ENCODE measurements at regions not wholly inside any gene's neighbourhood (a gene's known extent, or its start where the extent isn't known, plus 50 kb on each side); places are given as distances from the start of the nearest gene placed in this dataset.

GRCh38 chr5:125551246-125551645 is 804.8 kb upstream of the ZNF608 start:
- H3K27ac Mint-ChIP-seq, result no peak overlapping the region
- H3K4me3 Mint-ChIP-seq (ENCODE audit: low read depth), result no peak overlapping the region
- peaks cover 14% of the 10 kb centered on the region for H3K4me1 Mint-ChIP-seq (ENCODE audit: low read depth)
- H3K36me3 Mint-ChIP-seq (ENCODE audit: insufficient read depth), result no peaks in the 10 kb centered on the region
- H3K27me3 Mint-ChIP-seq, result no peaks in the 10 kb centered on the region
- no peaks in the 10 kb centered on the region for H3K9me3 Mint-ChIP-seq (ENCODE audit: low read depth)
- no peak for DNase-seq (ENCODE audit: low spot score, unreplicated experiment)
- TF ChIP-seq CTCF (IDR thresholded peaks at IDR 0.05; ENCODE audit: unreplicated experiment), result no peak

- H3K4me3 Mint-ChIP-seq (ENCODE audit: low read depth), result no peak overlapping the region
- H3K27ac Mint-ChIP-seq, result no peak overlapping the region
- H3K27me3 Mint-ChIP-seq, result no peaks in the 10 kb centered on the region
- no peak for TF ChIP-seq CTCF (IDR thresholded peaks at IDR 0.05; ENCODE audit: unreplicated experiment)
- DNase-seq (ENCODE audit: low spot score, unreplicated experiment), result no peak
- no peaks in the 10 kb centered on the region for H3K9me3 Mint-ChIP-seq (ENCODE audit: low read depth)
- peaks cover 14% of the 10 kb centered on the region for H3K4me1 Mint-ChIP-seq (ENCODE audit: low read depth)
- no peaks in the 10 kb centered on the region for H3K36me3 Mint-ChIP-seq (ENCODE audit: insufficient read depth)
Measured at GRCh38 chr5:125551797-125552196, 805.4 kb upstream of the ZNF608 start.

GRCh38 chr5:125552486-125552885 is 806.0 kb upstream of the ZNF608 start:
- H3K4me1 Mint-ChIP-seq (ENCODE audit: low read depth), result peaks cover 14% of the 10 kb centered on the region
- H3K27me3 Mint-ChIP-seq, result no peaks in the 10 kb centered on the region
- no peaks in the 10 kb centered on the region for H3K9me3 Mint-ChIP-seq (ENCODE audit: low read depth)
- H3K36me3 Mint-ChIP-seq (ENCODE audit: insufficient read depth), result no peaks in the 10 kb centered on the region
- no peak for DNase-seq (ENCODE audit: low spot score, unreplicated experiment)
- H3K4me3 Mint-ChIP-seq (ENCODE audit: low read depth), result no peak overlapping the region
- H3K27ac Mint-ChIP-seq, result no peak overlapping the region
- no peak for TF ChIP-seq CTCF (IDR thresholded peaks at IDR 0.05; ENCODE audit: unreplicated experiment)

- TF ChIP-seq CTCF (IDR thresholded peaks at IDR 0.05; ENCODE audit: unreplicated experiment), result no peak
- H3K9me3 Mint-ChIP-seq (ENCODE audit: low read depth), result no peaks in the 10 kb centered on the region
- H3K27me3 Mint-ChIP-seq, result no peaks in the 10 kb centered on the region
- no peaks in the 10 kb centered on the region for H3K36me3 Mint-ChIP-seq (ENCODE audit: insufficient read depth)
- H3K4me1 Mint-ChIP-seq (ENCODE audit: low read depth), result peaks cover 24% of the 10 kb centered on the region
- DNase-seq (ENCODE audit: low spot score, unreplicated experiment), result no peak
- H3K27ac Mint-ChIP-seq, result no peak overlapping the region
- H3K4me3 Mint-ChIP-seq (ENCODE audit: low read depth), result no peak overlapping the region
Measured at GRCh38 chr5:125554355-125554754, 807.9 kb upstream of the ZNF608 start.

GRCh38 chr5:125555591-125555990 is 809.2 kb upstream of the ZNF608 start:
- Mint-ChIP-seq H3K27me3 (no peaks in the 10 kb centered on the region), H3K4me3 (ENCODE audit: low read depth) (no peak overlapping the region), H3K36me3 (ENCODE audit: insufficient read depth) (no peaks in the 10 kb centered on the region), H3K27ac (no peak overlapping the region), H3K4me1 (ENCODE audit: low read depth) (peaks cover 24% of the 10 kb centered on the region), H3K9me3 (ENCODE audit: low read depth) (no peaks in the 10 kb centered on the region)
- no peak for TF ChIP-seq CTCF (IDR thresholded peaks at IDR 0.05; ENCODE audit: unreplicated experiment)
- no peak for DNase-seq (ENCODE audit: low spot score, unreplicated experiment)
